HEK293T (cell line): ENCODE measurements at regions not wholly inside any gene's neighbourhood (a gene's known extent, or its start where the extent isn't known, plus 50 kb on each side); places are given as distances from the start of the nearest gene placed in this dataset.

Experiments used
- CTCF ChIA-PET: fragments of 350-600 bp; formaldehyde crosslinking; extraction: SDS; loops from one replicate; lab custom pipeline; 2021; ENCODE audit warnings: antibody characterized with exemption, inconsistent platforms; lab: Yijun Ruan, JAX
- POLR2A ChIA-PET: fragments of 350-600 bp; formaldehyde crosslinking; extraction: SDS; loops from one replicate; lab custom pipeline; 2020; ENCODE audit warnings: antibody characterized with exemption, inconsistent platforms; lab: Yijun Ruan, JAX
- DNase-seq: peaks from one replicate; pipeline ENCODE4 v3.0.0; 2012; ENCODE audit warnings: mixed read lengths; ENCODE audit errors: extremely low spot score
- ARNT ChIP-seq: fragments of 450-650 bp; IDR thresholded peaks from 2 replicates; pipeline ENCODE4 v1.6.1; 2017; ENCODE audit warnings: mild to moderate bottlenecking
- BHLHE40 ChIP-seq: fragments of 450-650 bp; IDR thresholded peaks from 2 replicates; pipeline ENCODE4 v1.6.1; 2016; ENCODE audit warnings: mild to moderate bottlenecking, moderate library complexity, borderline replicate concordance
- CTBP1 ChIP-seq: fragments of 450-650 bp; IDR thresholded peaks from 2 replicates; pipeline ENCODE4 v1.6.1; 2016; ENCODE audit warnings: borderline replicate concordance
- ELF4 ChIP-seq: fragments of 450-650 bp; IDR thresholded peaks from 2 replicates; pipeline ENCODE4 v1.6.1; 2017; ENCODE audit warnings: antibody characterized with exemption
- FOXA1 ChIP-seq: fragments of 450-650 bp; IDR thresholded peaks from 2 replicates; pipeline ENCODE4 v1.6.1; 2016; ENCODE audit warnings: mild to moderate bottlenecking
- FOXK2 ChIP-seq: fragments of 450-650 bp; IDR thresholded peaks from 2 replicates; pipeline ENCODE4 v1.6.1; 2016; ENCODE audit warnings: mild to moderate bottlenecking
- FOXM1 ChIP-seq: fragments of 450-650 bp; IDR thresholded peaks from 2 replicates; pipeline ENCODE4 v1.6.1; 2017; ENCODE audit warnings: mild to moderate bottlenecking, borderline replicate concordance
- HDGF ChIP-seq: fragments of 450-650 bp; IDR thresholded peaks from 2 replicates; pipeline ENCODE4 v1.6.1; 2017; ENCODE audit warnings: antibody characterized with exemption, borderline replicate concordance
- L3MBTL2 ChIP-seq: fragments of 450-650 bp; conservative IDR thresholded peaks from 2 replicates; pipeline ENCODE4 v1.6.1; 2016; ENCODE audit warnings: mild to moderate bottlenecking
- LEF1 ChIP-seq: fragments of 450-650 bp; IDR thresholded peaks from 2 replicates; pipeline ENCODE4 v1.6.1; 2017; ENCODE audit warnings: mild to moderate bottlenecking, borderline replicate concordance
- NFRKB ChIP-seq: fragments of 450-650 bp; IDR thresholded peaks from 2 replicates; pipeline ENCODE4 v1.6.1; 2016; ENCODE audit warnings: mild to moderate bottlenecking, moderate library complexity
- SP1 ChIP-seq: fragments of 450-650 bp; IDR thresholded peaks from 2 replicates; pipeline ENCODE4 v1.6.1; 2017
- SUZ12 ChIP-seq: fragments of 450-650 bp; IDR thresholded peaks from 2 replicates; pipeline ENCODE4 v1.6.1; 2016; ENCODE audit warnings: mild to moderate bottlenecking
- TARDBP ChIP-seq: fragments of 450-650 bp; IDR thresholded peaks from 2 replicates; pipeline ENCODE4 v1.6.1; 2016
- ZNF384 ChIP-seq: fragments of 450-650 bp; IDR thresholded peaks from 2 replicates; pipeline ENCODE4 v1.6.1; 2016
- TF ChIP-seq, protein P1 (sequence below): fragments of 450-650 bp; IDR thresholded peaks from 2 replicates; pipeline ENCODE4 v1.6.1; 2016

GRCh38 chrX:13494562-13494961 is 74.8 kb upstream of the EGFL6 start:
- ChIA-PET POLR2A (no interaction called here), CTCF (interaction anchor here (1.0 kb wide), 1 partner anchor 17 kb away, joined by 3 read pairs; no protein-coding TSS in a partner anchor)
- DNase-seq, result no peak
- TF ChIP-seq L3MBTL2, result no peak
- no peak for TF ChIP-seq SP1
- no peak for TF ChIP-seq LEF1
- TF ChIP-seq FOXK2, result no peak
- no peak for TF ChIP-seq FOXM1
- no peak for TF ChIP-seq NFRKB
- no peak for TF ChIP-seq CTBP1

DNA sequence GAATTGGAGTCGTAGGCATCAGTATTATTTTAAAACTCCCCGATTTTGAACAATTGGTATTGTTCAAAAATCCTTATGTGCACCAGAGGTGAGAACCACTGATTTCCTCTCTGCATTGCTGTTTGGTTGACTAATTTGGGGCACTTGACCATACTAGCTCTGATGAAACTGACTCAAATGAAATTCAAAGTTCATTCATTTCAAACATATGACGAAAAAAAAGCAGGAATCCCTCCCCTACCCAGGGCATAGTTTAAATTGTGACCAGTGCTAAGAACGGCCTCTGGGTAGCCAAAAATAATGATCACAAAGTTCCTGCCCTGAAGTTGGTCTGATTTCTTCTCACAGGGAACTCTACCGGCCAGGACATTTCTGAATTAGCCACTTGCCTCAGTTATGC is 75.7 kb upstream of the EGFL6 start:
- POLR2A ChIA-PET, result no interaction called here
- no peak for DNase-seq
- TF ChIP-seq, protein P1, sequence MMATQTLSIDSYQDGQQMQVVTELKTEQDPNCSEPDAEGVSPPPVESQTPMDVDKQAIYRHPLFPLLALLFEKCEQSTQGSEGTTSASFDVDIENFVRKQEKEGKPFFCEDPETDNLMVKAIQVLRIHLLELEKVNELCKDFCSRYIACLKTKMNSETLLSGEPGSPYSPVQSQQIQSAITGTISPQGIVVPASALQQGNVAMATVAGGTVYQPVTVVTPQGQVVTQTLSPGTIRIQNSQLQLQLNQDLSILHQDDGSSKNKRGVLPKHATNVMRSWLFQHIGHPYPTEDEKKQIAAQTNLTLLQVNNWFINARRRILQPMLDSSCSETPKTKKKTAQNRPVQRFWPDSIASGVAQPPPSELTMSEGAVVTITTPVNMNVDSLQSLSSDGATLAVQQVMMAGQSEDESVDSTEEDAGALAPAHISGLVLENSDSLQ, result no peak
- TF ChIP-seq L3MBTL2 (no peak), FOXK2 (no peak), CTBP1 (no peak), ELF4 (no peak), FOXM1 (no peak), NFRKB (no peak), BHLHE40 (no peak), SP1 (no peak), FOXA1 (no peak), LEF1 (no peak), ARNT (no peak), SUZ12 (no peak), ZNF384 (no peak)
- CTCF ChIA-PET, result interaction anchor here (1.0 kb wide), 1 partner anchor 18 kb away, joined by 3 read pairs; no protein-coding TSS in a partner anchor

DNA sequence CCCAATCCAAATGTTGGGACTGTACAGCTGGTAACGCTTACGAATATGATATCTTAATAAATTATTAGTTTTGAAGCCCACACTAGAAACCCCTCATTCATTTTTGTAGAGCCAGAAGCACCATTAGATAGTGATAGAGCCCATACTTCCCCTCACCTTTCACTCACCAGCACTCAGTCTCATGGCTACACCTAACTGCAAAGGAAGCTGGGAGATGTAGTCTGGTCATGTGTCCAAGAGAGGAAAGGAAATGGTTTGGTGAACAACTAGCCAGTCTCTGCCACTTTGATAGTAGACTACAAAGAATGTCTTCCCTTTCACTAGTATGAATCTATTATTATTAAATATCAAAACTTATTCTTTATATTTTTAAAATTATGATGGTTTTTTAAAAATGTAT is 77.1 kb upstream of the EGFL6 start:
- DNase-seq, result no peak
- ChIA-PET POLR2A (no interaction called here), CTCF (interaction anchor here (1.0 kb wide), 1 partner anchor 546 kb away, joined by 3 read pairs; no protein-coding TSS in a partner anchor)
- TF ChIP-seq FOXM1 (no peak), HDGF (no peak), SP1 (no peak), SUZ12 (no peak), L3MBTL2 (no peak), CTBP1 (no peak), ARNT (no peak), ELF4 (no peak), FOXA1 (no peak), BHLHE40 (no peak), ZNF384 (no peak), NFRKB (no peak), FOXK2 (no peak), LEF1 (no peak), TARDBP (no peak)
- TF ChIP-seq, protein P1, result no peak

- DNase-seq, result no peak
- CTCF ChIA-PET, result interaction anchor here (1.0 to 1.5 kb wide), 2 partner anchors 155 to 544 kb away, joined by 3 to 5 read pairs; no protein-coding TSS in a partner anchor
- no peak for TF ChIP-seq BHLHE40
- no peak for TF ChIP-seq NFRKB
- TF ChIP-seq CTBP1, result no peak
- TF ChIP-seq FOXK2, result no peak
- no peak for TF ChIP-seq FOXM1
- no peak for TF ChIP-seq LEF1
- TF ChIP-seq FOXA1, result no peak
- TF ChIP-seq, protein P1, result no peak
- TF ChIP-seq ARNT, result no peak
- no peak for TF ChIP-seq SP1
- TF ChIP-seq ELF4, result no peak
- no peak for TF ChIP-seq ZNF384
- no peak for TF ChIP-seq L3MBTL2
- TF ChIP-seq SUZ12, result no peak
- no peak for TF ChIP-seq TARDBP
- TF ChIP-seq HDGF, result no peak
- POLR2A ChIA-PET, result interaction anchor here (1.2 kb wide), 1 partner anchor 243 kb away, joined by 4 read pairs; the partner anchor contains the start of genes OFD1 and TRAPPC2
These were observed 78.3 kb upstream of the EGFL6 start for GRCh38 chrX:13491061-13491460.

- no peak for DNase-seq
- POLR2A ChIA-PET, result no interaction called here
- TF ChIP-seq TARDBP (no peak), BHLHE40 (no peak), ARNT (no peak), ELF4 (no peak), FOXK2 (no peak), SUZ12 (no peak), L3MBTL2 (no peak), HDGF (no peak), FOXM1 (no peak), CTBP1 (no peak), ZNF384 (no peak), FOXA1 (no peak), NFRKB (no peak)
- TF ChIP-seq, protein P1, result no peak
- CTCF ChIA-PET, result interaction anchor here (1.0 to 2.2 kb wide), 2 partner anchors 17 to 543 kb away, joined by 3 to 22 read pairs; no protein-coding TSS in a partner anchor
These were observed 79.9 kb upstream of the EGFL6 start for GRCh38 chrX:13489454-13489853.
